H1 (cell line): ENCODE measurements at regions not wholly inside any gene's neighbourhood (a gene's known extent, or its start where the extent isn't known, plus 50 kb on each side); places are given as distances from the start of the nearest gene placed in this dataset.

Experiments
- CTCF ChIA-PET: fragments of 300-600 bp; sonication (Branson Sonifier 250); formaldehyde crosslinking; loops from one replicate; lab custom pipeline; 2021; ENCODE audit not compliant: partially characterized antibody; lab: Charles Lee
- POLR2A ChIA-PET: fragments of 300-600 bp; sonication (Branson Sonifier 250); formaldehyde crosslinking; loops from one replicate; lab custom pipeline; 2021; ENCODE audit warnings: inconsistent platforms; ENCODE audit not compliant: partially characterized antibody; lab: Charles Lee
- DNase-seq, 2 experiments: peaks; one replicate each; pipeline versions ENCODE4 v3.0.0 to v3.0.0-alpha.2; 2010 to 2022; ENCODE audit warnings: low spot score in 2 of 2, low read depth in 1 of 2, mixed read lengths in 1 of 2
- FAIRE-seq: peaks from 2 replicates; lab custom pipeline; 2011; peaks lifted over from hg19 to GRCh38; lab: Jason Lieb, UNC
- H2AFZ ChIP-seq: 2 replicates; pipeline ENCODE4 v1.8.1; 2012; ENCODE audit warnings: low read length, inconsistent platforms
- H2AK5ac ChIP-seq: 2 replicates; pipeline ENCODE4 v1.6.1; 2013; ENCODE audit warnings: low read depth, low read length
- H2BK120ac ChIP-seq: replicated peaks from 2 replicates; pipeline ENCODE3; 2013; ENCODE audit warnings: low read depth, low read length, inconsistent platforms
- H2BK12ac ChIP-seq: 2 replicates; pipeline ENCODE4 v1.6.1; 2013; ENCODE audit warnings: low read depth, low read length
- H2BK15ac ChIP-seq: 2 replicates; pipeline ENCODE4 v1.6.1; 2013; ENCODE audit warnings: low read length
- H2BK20ac ChIP-seq: 2 replicates; pipeline ENCODE4 v1.6.1; 2013; ENCODE audit warnings: low read length
- H2BK5ac ChIP-seq: 2 replicates; pipeline ENCODE4 v1.6.1; 2013; ENCODE audit warnings: low read depth, low read length
- H3K14ac ChIP-seq: 2 replicates; pipeline ENCODE4 v1.6.1; 2013; ENCODE audit warnings: inconsistent platforms; ENCODE audit not compliant: insufficient read length
- H3K18ac ChIP-seq: 2 replicates; pipeline ENCODE4 v1.6.1; 2013; ENCODE audit warnings: low read length; ENCODE audit errors: extremely low read depth
- H3K23ac ChIP-seq: 2 replicates; pipeline ENCODE4 v1.6.1; 2013; ENCODE audit warnings: inconsistent platforms; ENCODE audit not compliant: insufficient read length
- H3K23me2 ChIP-seq: 2 replicates; pipeline ENCODE4 v1.6.1; 2013; ENCODE audit warnings: low read depth, low read length
- H3K27ac ChIP-seq: 2 replicates; pipeline ENCODE4 v1.6.1; 2011; ENCODE audit warnings: low read depth, low read length, inconsistent platforms
- H3K27me3 ChIP-seq, 4 experiments: replicated peaks in 1 of 4; 1 replicate in 1 of 4; 2 replicates in 3 of 4; pipeline versions ENCODE4 v1.6.1 to v1.8.1; 2011 to 2013; ENCODE audit warnings: low read length in 3 of 4, mild to moderate bottlenecking in 3 of 4, inconsistent platforms in 2 of 4, mixed read lengths in 2 of 4, moderate library complexity in 1 of 4; ENCODE audit not compliant: control insufficient read depth in 3 of 4, insufficient read depth in 3 of 4; ENCODE audit errors: extremely low read depth in 1 of 4
- H3K36me3 ChIP-seq, 4 experiments: 2 replicates each; pipeline versions ENCODE4 v1.6.1 to v1.8.1; 2011 to 2013; ENCODE audit warnings: mild to moderate bottlenecking in 4 of 4, low read length in 3 of 4, moderate library complexity in 2 of 4, control low read depth in 1 of 4, inconsistent platforms in 1 of 4; ENCODE audit not compliant: insufficient read depth in 4 of 4, control insufficient read depth in 2 of 4
- H3K4ac ChIP-seq: replicated peaks from 2 replicates; pipeline ENCODE3; 2013; ENCODE audit warnings: low read length, low read depth, mixed read lengths, inconsistent platforms; ENCODE audit not compliant: insufficient read length
- H3K4me1 ChIP-seq, 4 experiments: replicated peaks in 1 of 4; 1 replicate in 1 of 4; 2 replicates in 3 of 4; pipeline versions ENCODE4 v1.6.1 to v1.8.1; 2011 to 2013; ENCODE audit warnings: low read length in 3 of 4, inconsistent platforms in 2 of 4, mixed read lengths in 1 of 4; ENCODE audit not compliant: insufficient read depth in 4 of 4, control insufficient read depth in 3 of 4
- H3K4me2 ChIP-seq, 2 experiments: 2 replicates each; pipeline versions ENCODE4 v1.6.1 to v1.8.1; 2011 to 2013; ENCODE audit warnings: low read depth in 2 of 2, low read length in 2 of 2, control low read depth in 1 of 2, inconsistent platforms in 1 of 2, mild to moderate bottlenecking in 1 of 2; ENCODE audit not compliant: insufficient read depth in 1 of 2
- H3K4me3 ChIP-seq, 4 experiments: fragments of 200-600, 300-600 bp in 1 of 4; sonication (generic), shearing (Covaris generic), sonication (Bioruptor Twin) in 1 of 4; 2 replicates each; pipeline versions ENCODE4 v1.5.1 to v1.8.1; 2011 to 2016; ENCODE audit warnings: low read length in 4 of 4, low read depth in 3 of 4, control low read depth in 2 of 4, inconsistent platforms in 2 of 4, mild to moderate bottlenecking in 2 of 4, mixed read lengths in 1 of 4, moderate library complexity in 1 of 4; ENCODE audit not compliant: insufficient read depth in 2 of 4; ENCODE audit errors: extremely low read depth in 1 of 4
- H3K56ac ChIP-seq: replicated peaks from 2 replicates; pipeline ENCODE3; 2013; ENCODE audit warnings: low read depth, mild to moderate bottlenecking, mixed read lengths, low read length, inconsistent platforms; ENCODE audit not compliant: insufficient read length
- H3K79me1 ChIP-seq: 2 replicates; pipeline ENCODE4 v1.6.1; 2013; ENCODE audit warnings: low read depth, low read length, control low read depth
- H3K79me2 ChIP-seq, 2 experiments: 2 replicates each; pipeline versions ENCODE4 v1.6.1 to v1.8.1; 2012 to 2013; ENCODE audit warnings: low read length in 2 of 2, mild to moderate bottlenecking in 2 of 2, inconsistent platforms in 1 of 2; ENCODE audit not compliant: insufficient read depth in 2 of 2, control insufficient read depth in 1 of 2
- H3K9ac ChIP-seq, 4 experiments: replicated peaks in 1 of 4; 1 replicate in 1 of 4; 2 replicates in 3 of 4; pipeline versions ENCODE4 v1.6.1 to v1.8.1; 2011 to 2013; ENCODE audit warnings: low read depth in 3 of 4, low read length in 3 of 4, control low read depth in 2 of 4, mild to moderate bottlenecking in 2 of 4, moderate library complexity in 2 of 4, inconsistent platforms in 1 of 4; ENCODE audit errors: extremely low read depth in 1 of 4
- H3K9me3 ChIP-seq, 2 experiments: 2 replicates each; pipeline versions ENCODE4 v1.6.1 to v1.8.1; 2012 to 2013; ENCODE audit warnings: mild to moderate bottlenecking in 2 of 2, moderate library complexity in 2 of 2, control low read depth in 1 of 2, inconsistent platforms in 1 of 2, low read depth in 1 of 2, low read length in 1 of 2, mixed read lengths in 1 of 2; ENCODE audit not compliant: insufficient read depth in 2 of 2
- H4K20me1 ChIP-seq, 2 experiments: replicated peaks in 1 of 2; 2 replicates each; pipeline versions ENCODE3 to v1.8.1; 2011 to 2013; ENCODE audit warnings: inconsistent platforms in 2 of 2, low read length in 2 of 2, mild to moderate bottlenecking in 1 of 2; ENCODE audit not compliant: insufficient read depth in 2 of 2, control insufficient read depth in 1 of 2
- H4K5ac ChIP-seq: 2 replicates; pipeline ENCODE4 v1.6.1; 2013; ENCODE audit warnings: low read length, low read depth, mixed read lengths, inconsistent platforms; ENCODE audit not compliant: insufficient read length
- H4K8ac ChIP-seq: 2 replicates; pipeline ENCODE4 v1.8.0; 2013; ENCODE audit warnings: mild to moderate bottlenecking, moderate library complexity, low read length, inconsistent platforms; ENCODE audit not compliant: insufficient read depth; ENCODE audit errors: extremely low read depth
- H4K91ac ChIP-seq: replicated peaks from 2 replicates; pipeline ENCODE3; 2013; ENCODE audit warnings: low read length, mixed read lengths, inconsistent platforms; ENCODE audit not compliant: insufficient read length
- E2F6 ChIP-seq: IDR thresholded peaks from 2 replicates; pipeline ENCODE4 v1.6.1; 2012; ENCODE audit warnings: inconsistent platforms
- MAFK ChIP-seq: IDR thresholded peaks from 2 replicates; pipeline ENCODE4 v1.6.1; 2012; ENCODE audit warnings: low read depth, mild to moderate bottlenecking, improper control_type of control experiment, low read length
- NRF1 ChIP-seq: IDR thresholded peaks from 2 replicates; pipeline ENCODE4 v1.6.1; 2011; ENCODE audit warnings: mild to moderate bottlenecking, low read depth, low read length, improper control_type of control experiment
- POLR2A ChIP-seq, 2 experiments: IDR thresholded peaks; 1 replicate in 1 of 2; 2 replicates in 1 of 2; pipeline ENCODE4 v1.6.1; 2011; ENCODE audit warnings: low read depth in 2 of 2, low read length in 2 of 2, mild to moderate bottlenecking in 2 of 2; ENCODE audit errors: control extremely low read depth in 1 of 2
- POU5F1 ChIP-seq: IDR thresholded peaks from 2 replicates; pipeline ENCODE4 v1.6.1; 2011; ENCODE audit warnings: low read depth, mild to moderate bottlenecking, low read length, moderate library complexity
- RAD21 ChIP-seq, 2 experiments: IDR thresholded peaks in 1 of 2; conservative IDR thresholded peaks in 1 of 2; 2 replicates each; pipeline ENCODE4 v1.6.1; 2011; ENCODE audit warnings: low read depth in 2 of 2, low read length in 2 of 2, improper control_type of control experiment in 1 of 2, inconsistent platforms in 1 of 2, mild to moderate bottlenecking in 1 of 2, moderate library complexity in 1 of 2
- RBBP5 ChIP-seq: IDR thresholded peaks from 2 replicates; pipeline ENCODE4 v1.7.1; 2012; ENCODE audit warnings: low read depth, mild to moderate bottlenecking, inconsistent platforms, low read length, moderate library complexity, borderline replicate concordance
- ZNF274 ChIP-seq: IDR thresholded peaks from 2 replicates; pipeline ENCODE4 v1.7.0; 2012; ENCODE audit warnings: low read length, borderline replicate concordance; ENCODE audit errors: extremely low read depth
- WGBS, 2 experiments: shearing (Covaris generic) in 1 of 2; methylation state at CpG; one replicate each; pipeline versions ENCODE4 v1.1.6 to v1.1.7; 2013 to 2015; ENCODE audit warnings: low lambda C conversion rate in 2 of 2, mixed read lengths in 2 of 2, inconsistent platforms in 1 of 2, low coverage in 1 of 2, missing lambda C conversion rate in 1 of 2; ENCODE audit not compliant: insufficient replicate concordance in 2 of 2, insufficient coverage in 1 of 2, insufficient read length in 1 of 2; ENCODE audit errors: extremely low coverage in 1 of 2, missing lambda C conversion rate in 1 of 2; 5-methylcytosine and 5-hydroxymethylcytosine counted together
- TF ChIP-seq, protein P1 (sequence below): IDR thresholded peaks from 2 replicates; pipeline ENCODE4 v1.6.1; 2012; ENCODE audit warnings: inconsistent platforms
- TF ChIP-seq, protein P2 (sequence below): IDR thresholded peaks from 2 replicates; pipeline ENCODE4 v1.6.1; 2012; ENCODE audit warnings: low read length, inconsistent platforms

GRCh38 chr10:28765641-28766040, 88.3 kb downstream of the BAMBI start:
- Histone ChIP-seq H2BK120ac (no peak overlapping the region), H4K20me1 (no peaks in the 10 kb centered on the region), H3K4me3 (no peak overlapping the region), H3K9ac (no peak overlapping the region), H3K9me3 (peaks cover 0 to 2% of the 10 kb centered on the region in 2 experiments; a peak in 1 of 4 replicates), H3K36me3 (no peaks in the 10 kb centered on the region), H2BK12ac (no peak overlapping the region)
- no peak for FAIRE-seq
- TF ChIP-seq E2F6, result no peak
- TF ChIP-seq NRF1, result no peak
- TF ChIP-seq ZNF274, result no peak
- TF ChIP-seq MAFK, result no peak
- no peak for TF ChIP-seq RBBP5
- TF ChIP-seq, protein P1, sequence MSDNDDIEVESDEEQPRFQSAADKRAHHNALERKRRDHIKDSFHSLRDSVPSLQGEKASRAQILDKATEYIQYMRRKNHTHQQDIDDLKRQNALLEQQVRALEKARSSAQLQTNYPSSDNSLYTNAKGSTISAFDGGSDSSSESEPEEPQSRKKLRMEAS, result no peak
- TF ChIP-seq, protein P2, sequence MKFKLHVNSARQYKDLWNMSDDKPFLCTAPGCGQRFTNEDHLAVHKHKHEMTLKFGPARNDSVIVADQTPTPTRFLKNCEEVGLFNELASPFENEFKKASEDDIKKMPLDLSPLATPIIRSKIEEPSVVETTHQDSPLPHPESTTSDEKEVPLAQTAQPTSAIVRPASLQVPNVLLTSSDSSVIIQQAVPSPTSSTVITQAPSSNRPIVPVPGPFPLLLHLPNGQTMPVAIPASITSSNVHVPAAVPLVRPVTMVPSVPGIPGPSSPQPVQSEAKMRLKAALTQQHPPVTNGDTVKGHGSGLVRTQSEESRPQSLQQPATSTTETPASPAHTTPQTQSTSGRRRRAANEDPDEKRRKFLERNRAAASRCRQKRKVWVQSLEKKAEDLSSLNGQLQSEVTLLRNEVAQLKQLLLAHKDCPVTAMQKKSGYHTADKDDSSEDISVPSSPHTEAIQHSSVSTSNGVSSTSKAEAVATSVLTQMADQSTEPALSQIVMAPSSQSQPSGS, result no peak
- no peak for TF ChIP-seq POLR2A (IDR thresholded peaks at IDR 0.05; ENCODE audit: control extremely low read depth in 1 of 2, low read depth in 2 of 2, low read length in 2 of 2)
- TF ChIP-seq POU5F1, result no peak
- no peak for TF ChIP-seq RAD21 (IDR thresholded peaks at IDR 0.05 in 1 of 2, conservative IDR thresholded peaks at IDR 0.05 in 1 of 2; ENCODE audit: low read depth in 2 of 2, low read length in 2 of 2)
- TF ChIP-seq, all 59 proteins: peak for 0
- DNase-seq, result peak in 1 of 2 experiments; percentile 16
- Histone ChIP-seq H2BK15ac (no peak overlapping the region), H4K8ac (no peak overlapping the region), H3K27ac (no peak overlapping the region), H4K5ac (no peak overlapping the region), H2AK5ac (no peak overlapping the region), H3K18ac (no peak overlapping the region), H2BK5ac (no peak overlapping the region), H2AFZ (no peak overlapping the region), H3K4me1 (peaks cover 0 to 9% (median 7%) of the 10 kb centered on the region in 4 experiments; a peak in 4 of 7 replicates), H3K23me2 (no peaks in the 10 kb centered on the region), H2BK20ac (no peak overlapping the region), H3K27me3 (peaks cover 0 to 1% (median 0%) of the 10 kb centered on the region in 4 experiments; a peak in 1 of 7 replicates), H3K4me2 (no peak overlapping the region), H3K14ac (no peak overlapping the region), H3K79me1 (no peaks in the 10 kb centered on the region), H4K91ac (no peak overlapping the region), H3K56ac (no peak overlapping the region), H3K79me2 (no peaks in the 10 kb centered on the region), H3K23ac (no peak overlapping the region), H3K4ac (no peak overlapping the region)
- CTCF ChIA-PET, result no interaction called here
- WGBS, 2 experiments, result 81% methylated on average over 6 of the region's 6 CpGs; no CpG with 5 or more reads in 1 of the 2 experiments
- POLR2A ChIA-PET, result no interaction called here
